ENCODE measurements at regions not wholly inside any gene's neighbourhood (a gene's known extent, or its start where the extent isn't known, plus 50 kb on each side); places are given as distances from the start of the nearest gene placed in this dataset.
"Not testable (repeated sequence)": the region's sequence is repeated elsewhere in the genome, so short reads cannot be mapped to it uniquely, and the experiment has no call there.

GRCh38 chr4:82077471-82077995, 296.3 kb downstream of the HNRNPD start:
- not testable (repeated sequence) for DNase-seq (ENCODE audit: low read depth in 2 of 2)

DNA sequence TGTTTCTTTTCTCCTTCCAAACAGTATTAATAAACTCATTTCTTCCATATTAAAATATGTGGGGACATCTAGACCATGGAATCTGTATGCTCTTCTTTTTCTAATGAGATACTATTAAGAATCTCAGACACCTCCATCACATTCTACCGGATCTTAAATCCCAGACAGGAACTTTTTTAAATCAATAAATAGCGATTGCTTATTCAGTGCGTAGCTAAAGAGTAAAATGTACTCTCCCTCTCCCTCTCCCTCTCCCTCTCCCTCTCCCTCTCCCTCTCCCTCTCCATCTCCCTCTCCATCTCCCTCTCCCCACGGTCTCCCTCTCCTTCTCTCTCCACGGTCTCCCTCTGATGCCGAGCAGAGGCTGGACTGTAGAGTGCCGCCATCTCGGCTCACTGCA, 297.0 kb downstream of the HNRNPD start:
- no peak for DNase-seq (ENCODE audit: low read depth in 2 of 2)

DNA sequence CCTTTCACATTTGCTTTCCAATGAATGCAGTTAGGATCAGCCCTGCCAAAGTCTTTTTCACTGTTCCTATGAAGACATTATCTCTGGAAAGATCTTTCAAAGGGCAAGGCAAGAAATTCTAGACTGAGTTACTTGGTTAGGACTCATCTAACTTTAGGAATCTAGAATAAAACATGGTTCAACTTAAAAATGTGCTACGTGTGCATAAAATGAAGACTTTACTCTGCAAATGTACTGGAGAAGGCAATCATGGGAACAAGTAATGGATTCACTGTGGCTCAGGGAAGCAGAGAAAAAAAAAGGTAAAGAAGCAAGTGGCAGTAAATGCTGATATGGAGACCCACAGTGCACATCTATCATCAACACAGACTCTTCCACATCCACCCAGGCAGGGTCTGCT, 297.4 kb downstream of the HNRNPD start:
- DNase-seq (ENCODE audit: low read depth in 2 of 2), result no peak

GRCh38 chr4:82071951-82072350, 301.8 kb downstream of the HNRNPD start:
- DNase-seq (ENCODE audit: low read depth in 2 of 2), result no peak

- no peak for DNase-seq (ENCODE audit: low read depth in 2 of 2)
Observed at GRCh38 chr4:82069883-82070638, 303.7 kb downstream of the HNRNPD start.

- no peak for DNase-seq (ENCODE audit: low read depth in 2 of 2)
Observed at GRCh38 chr4:82063017-82063416, 310.8 kb downstream of the HNRNPD start.

DNA sequence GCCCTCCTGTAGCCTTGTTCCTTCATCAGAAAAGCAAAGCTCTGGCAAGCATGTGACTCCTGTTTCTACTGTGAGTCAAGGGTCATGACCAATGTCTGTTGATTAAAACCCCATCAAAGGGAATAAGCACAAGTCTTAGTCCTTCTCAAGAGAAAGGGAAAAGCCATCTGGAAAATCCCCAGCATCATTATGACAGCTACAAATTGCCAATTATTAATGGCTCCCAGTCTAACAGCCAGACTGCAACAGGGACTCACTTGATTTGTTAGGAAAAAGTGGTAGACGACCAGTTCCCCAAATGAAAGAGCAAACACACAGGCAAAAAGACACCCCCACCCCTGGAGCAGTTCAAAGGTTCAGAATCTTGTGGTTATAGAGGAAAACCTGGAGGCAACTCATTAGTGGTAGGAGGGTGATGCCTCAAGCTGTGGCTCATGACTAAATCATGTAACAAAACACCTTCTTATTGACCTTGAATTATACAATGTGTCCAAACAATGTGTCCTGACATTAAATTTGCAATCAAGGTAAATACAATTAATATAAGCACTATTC, 315.7 kb downstream of the HNRNPD start:
- DNase-seq (ENCODE audit: low read depth in 2 of 2), result no peak

DNA sequence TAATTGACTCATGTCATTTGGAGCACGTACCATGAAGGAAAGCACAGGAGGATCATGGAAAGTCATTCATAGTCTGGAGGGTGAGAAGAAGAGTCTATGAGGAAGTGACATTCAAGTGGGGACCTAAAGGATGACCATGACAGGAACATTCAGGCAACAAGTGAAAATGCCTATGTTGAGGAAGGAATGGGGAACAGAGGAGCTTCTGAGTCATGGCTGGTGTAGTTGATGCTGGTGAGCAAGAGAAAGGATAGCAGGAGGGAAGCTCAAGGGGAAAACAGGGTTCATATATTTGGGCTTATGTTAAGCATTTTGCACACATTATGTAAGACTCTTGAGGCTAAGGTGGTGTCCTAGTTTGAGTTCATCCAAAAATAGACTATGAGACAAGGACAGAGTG, 318.6 kb downstream of the HNRNPD start:
- no peak for DNase-seq (ENCODE audit: low read depth in 2 of 2)

DNA sequence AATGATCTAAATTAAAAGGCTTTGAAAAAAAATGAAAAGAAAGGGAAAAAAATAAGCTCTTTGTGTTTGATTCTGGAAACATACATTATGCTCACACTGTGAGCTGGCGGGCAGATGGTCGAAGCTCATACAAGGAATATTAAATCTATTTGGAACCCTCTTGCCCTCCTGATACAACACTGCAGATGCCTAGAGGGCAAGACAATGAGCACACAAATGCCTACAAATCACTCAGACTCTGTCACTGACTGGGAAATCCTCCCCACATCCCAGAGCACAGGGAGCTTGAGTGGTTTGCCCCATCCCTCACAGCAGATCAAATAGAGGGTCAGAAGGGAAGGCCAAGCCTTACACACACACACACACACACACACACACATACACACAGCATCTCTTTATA, 320.4 kb downstream of the HNRNPD start:
- no peak for DNase-seq (ENCODE audit: low read depth in 2 of 2)

DNA sequence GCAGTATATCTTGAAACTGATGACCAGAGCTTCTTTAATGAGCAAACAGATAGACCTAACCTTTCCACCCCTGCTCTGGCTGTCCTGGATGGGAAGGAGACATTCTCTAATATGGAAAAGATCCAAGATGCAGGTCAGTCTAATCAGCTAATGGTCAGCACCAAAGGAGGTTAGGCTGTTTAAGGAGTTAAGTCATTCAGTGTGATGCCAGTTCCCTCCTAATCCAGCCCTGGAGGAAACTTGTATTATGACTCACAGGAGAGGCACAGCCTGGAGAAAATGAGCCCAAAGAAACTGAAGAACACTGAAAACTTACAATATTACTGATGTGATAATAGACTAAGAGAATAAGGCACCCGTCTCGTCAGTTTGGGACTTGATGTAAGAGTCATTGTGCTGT, 323.0 kb downstream of the HNRNPD start:
- no peak for DNase-seq (ENCODE audit: low read depth in 2 of 2)

DNA sequence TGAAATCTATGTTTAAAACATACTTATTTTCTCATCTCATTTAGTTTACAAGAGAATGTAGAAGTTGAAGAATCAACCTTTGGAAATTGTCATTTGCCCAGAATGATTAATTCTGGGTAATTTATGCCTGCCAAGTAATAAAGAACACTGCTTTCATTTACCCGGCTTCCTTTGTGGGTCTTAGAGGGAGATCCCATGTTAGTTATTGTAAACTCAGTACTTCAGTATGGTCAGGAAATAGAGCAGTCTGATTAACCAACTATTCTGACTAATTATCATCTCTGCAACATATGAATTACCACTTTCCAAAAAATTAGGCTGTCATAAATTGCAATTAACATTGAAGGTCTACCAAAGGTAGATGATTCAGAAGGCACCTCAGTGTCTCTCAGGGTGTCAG, 324.5 kb downstream of the HNRNPD start:
- DNase-seq (ENCODE audit: low read depth in 2 of 2), result no peak

DNA sequence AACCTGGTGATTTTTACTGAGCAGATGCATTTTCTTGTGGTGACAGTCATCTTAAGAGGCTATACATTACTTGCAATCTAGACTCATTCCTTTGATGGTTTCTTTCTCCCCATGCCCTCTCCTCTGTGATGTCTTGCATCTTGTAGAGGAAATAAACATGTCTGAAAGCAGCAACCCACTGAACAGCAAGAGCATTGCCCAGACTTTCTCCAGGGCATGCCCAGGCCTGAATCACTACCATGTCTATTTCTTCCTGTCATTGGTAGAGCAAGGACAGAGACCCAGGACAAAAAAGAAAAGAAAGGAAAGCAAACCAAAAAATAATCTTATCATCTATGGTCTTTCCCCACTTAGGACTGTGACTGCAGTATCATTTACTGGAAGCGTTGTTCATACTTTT, 326.1 kb downstream of the HNRNPD start:
- no peak for DNase-seq (ENCODE audit: low read depth in 2 of 2)

DNA sequence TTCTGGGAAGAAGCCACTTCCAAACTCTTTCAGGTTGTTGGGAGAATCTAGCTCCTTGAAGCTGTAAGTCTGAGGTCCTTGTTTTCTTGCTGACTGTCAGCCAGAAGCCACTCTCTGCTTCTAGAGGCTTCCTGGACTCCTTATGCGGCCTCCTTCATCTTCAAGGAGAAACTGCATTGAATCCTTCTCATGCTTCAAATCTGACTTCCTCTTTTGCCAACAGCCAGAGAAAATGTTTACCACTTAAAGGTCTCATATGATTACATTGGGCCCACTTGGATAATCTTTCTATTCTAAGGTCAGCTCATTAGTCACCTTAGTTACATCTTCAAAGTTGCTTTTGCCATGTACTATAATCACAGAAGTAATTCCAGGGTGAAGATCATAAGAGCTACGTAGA, 327.0 kb downstream of the HNRNPD start:
- DNase-seq (ENCODE audit: low read depth in 2 of 2), result no peak

DNA sequence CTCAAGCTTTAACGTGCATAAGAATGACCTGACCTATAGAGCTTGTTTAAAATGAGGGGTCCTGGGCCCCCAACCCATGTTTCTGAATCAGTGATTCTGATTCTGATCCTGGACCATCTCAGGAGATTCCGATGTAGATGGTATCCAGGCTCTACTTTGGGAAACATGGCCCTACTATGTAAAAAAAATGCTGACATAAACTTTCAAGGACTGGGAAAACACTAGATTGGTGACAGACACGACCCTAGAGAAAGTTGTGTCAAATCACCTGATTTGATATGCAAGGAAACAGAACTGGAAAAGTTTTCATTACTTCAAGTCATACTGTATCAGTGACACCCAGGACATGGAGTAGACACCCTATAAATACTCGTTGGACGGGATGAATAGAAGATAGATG, 328.5 kb downstream of the HNRNPD start:
- DNase-seq (ENCODE audit: low read depth in 2 of 2), result no peak

GRCh38 chr4:82044141-82044993, 329.4 kb downstream of the HNRNPD start:
- no peak for DNase-seq (ENCODE audit: low read depth in 2 of 2)

GRCh38 chr4:82043809-82044137, 330.0 kb downstream of the HNRNPD start:
- no peak for DNase-seq (ENCODE audit: low read depth in 2 of 2)

- no peak for DNase-seq (ENCODE audit: low read depth in 2 of 2)
Observed at GRCh38 chr4:82043081-82043808, 330.5 kb downstream of the HNRNPD start.

- no peak for DNase-seq (ENCODE audit: low read depth in 2 of 2)
Observed at GRCh38 chr4:82042042-82042441, 331.7 kb downstream of the HNRNPD start.

GRCh38 chr4:82038936-82039335, 334.9 kb downstream of the HNRNPD start:
- DNase-seq (ENCODE audit: low read depth in 2 of 2), result no peak

DNA sequence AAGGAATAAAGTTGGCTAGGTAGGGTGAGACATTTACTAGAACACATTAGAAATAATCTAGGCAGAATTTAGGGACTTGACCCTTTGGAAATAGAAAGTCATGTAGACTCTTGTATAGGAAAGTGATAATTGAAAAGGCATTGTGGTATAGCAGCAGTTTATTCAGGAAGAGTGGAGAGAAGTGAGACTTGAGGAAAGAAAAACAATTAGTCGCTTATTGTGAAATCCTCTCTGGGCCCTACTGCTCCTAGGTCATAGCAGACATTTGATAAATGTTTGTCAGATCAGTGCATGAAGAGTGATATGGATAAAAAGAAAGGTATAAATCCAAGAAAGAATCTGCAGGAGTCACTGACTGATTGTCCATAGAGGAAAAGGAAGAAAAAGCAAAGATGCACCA, 337.6 kb downstream of the HNRNPD start:
- no peak for DNase-seq (ENCODE audit: low read depth in 2 of 2)

DNA sequence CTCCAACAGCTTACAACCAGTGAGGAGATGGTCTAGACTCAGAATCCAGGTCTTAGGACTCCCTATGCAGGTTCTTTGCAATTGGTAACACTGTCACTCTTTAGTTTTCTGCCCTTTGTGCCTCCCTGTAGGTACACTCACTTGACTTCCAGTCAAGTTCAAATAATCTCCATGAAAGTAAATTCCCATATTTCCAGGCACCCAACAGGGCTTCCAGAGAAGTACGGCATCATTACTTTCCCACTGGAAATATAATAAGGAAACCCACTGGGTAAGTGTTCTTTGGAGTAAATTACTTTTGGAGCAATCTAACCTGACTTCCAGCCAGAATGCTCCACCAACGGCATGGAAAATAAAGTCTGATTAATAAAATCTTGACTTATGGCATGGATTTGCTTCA, 338.9 kb downstream of the HNRNPD start:
- DNase-seq (ENCODE audit: low read depth in 2 of 2), result no peak

GRCh38 chr4:82033862-82034261, 339.9 kb downstream of the HNRNPD start:
- DNase-seq (ENCODE audit: low read depth in 2 of 2), result no peak
